Mucosa of descending colon (tissue), 3 donors: ENCODE measurements at regions not wholly inside any gene's neighbourhood (a gene's known extent, or its start where the extent isn't known, plus 50 kb on each side); places are given as distances from the start of the nearest gene placed in this dataset.

Source experiments
- ATAC-seq: fragments of 200-7000 bp; cut with Tn5 transposase; one replicate; pipeline ENCODE4 v1.9.1; 2020; ENCODE audit warnings: mild to moderate bottlenecking, moderate library complexity
- DNase-seq, 3 donors: peaks; one replicate each; pipeline ENCODE4 v3.0.0-alpha.2; 2020
- H3K36me3 ChIP-seq: fragments of 200-600 bp; one replicate; pipeline ENCODE4 v1.8.0; 2021; ENCODE audit warnings: low read depth, mild to moderate bottlenecking
- H3K4me1 ChIP-seq: fragments of 200-600 bp; one replicate; pipeline ENCODE4 v1.8.0; 2021; ENCODE audit warnings: low read depth, mild to moderate bottlenecking
- H3K4me3 ChIP-seq: fragments of 200-600 bp; one replicate; pipeline ENCODE4 v1.8.0; 2021; ENCODE audit warnings: mild to moderate bottlenecking
- H3K9me3 ChIP-seq: fragments of 200-600 bp; one replicate; pipeline ENCODE4 v1.8.0; 2021; ENCODE audit warnings: mild to moderate bottlenecking
- intact Hi-C, 2 donors: fragments of 100-400 bp; cut with DNase I in 1 of 2; cut with micrococcal nuclease in 1 of 2; formaldehyde crosslinking; loops; one replicate each; pipeline versions ENCODE4 v1.11.0 to v1.11.1; 2022; cut with DNase I, micrococcal nuclease
- TF ChIP-seq, protein P1 (sequence below): fragments of 200-600 bp; IDR thresholded peaks from one replicate; pipeline ENCODE4 v1.8.0; 2022; ENCODE audit warnings: antibody characterized with exemption, mild to moderate bottlenecking
- donor health status: DM: no; HTN: no; CAD: no; lungs with moderate emphysema.
- donor health status: DM: no; HTN: no; CAD: no.
- donor health status: DM: no; HTN: yes; CAD: no.

DNA sequence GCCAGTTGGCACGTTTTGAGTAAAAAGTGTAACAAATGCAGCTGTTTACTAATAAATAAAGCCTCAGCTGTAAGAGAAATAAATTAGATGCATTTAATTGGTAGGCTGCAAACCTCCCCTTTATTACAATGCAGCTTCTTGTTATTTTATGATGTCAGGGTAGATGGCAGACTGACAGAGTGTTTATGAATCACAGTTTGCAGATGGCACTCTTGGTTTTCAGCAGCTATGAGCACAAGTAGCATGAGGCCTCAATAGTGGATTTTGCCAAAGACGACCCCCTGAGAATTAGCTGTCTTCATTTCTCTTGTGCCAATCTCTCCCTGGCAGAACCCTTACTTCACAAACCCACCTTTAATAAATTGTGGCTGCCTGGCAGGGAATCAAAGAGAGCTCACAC lies 161.2 kb upstream of the C1orf87 start:
- Histone ChIP-seq H3K36me3 (no peaks in the 10 kb centered on the region), H3K9me3 (no peaks in the 10 kb centered on the region), H3K4me1 (no peaks in the 10 kb centered on the region), H3K4me3 (no peak overlapping the region)
- TF ChIP-seq, protein P1, sequence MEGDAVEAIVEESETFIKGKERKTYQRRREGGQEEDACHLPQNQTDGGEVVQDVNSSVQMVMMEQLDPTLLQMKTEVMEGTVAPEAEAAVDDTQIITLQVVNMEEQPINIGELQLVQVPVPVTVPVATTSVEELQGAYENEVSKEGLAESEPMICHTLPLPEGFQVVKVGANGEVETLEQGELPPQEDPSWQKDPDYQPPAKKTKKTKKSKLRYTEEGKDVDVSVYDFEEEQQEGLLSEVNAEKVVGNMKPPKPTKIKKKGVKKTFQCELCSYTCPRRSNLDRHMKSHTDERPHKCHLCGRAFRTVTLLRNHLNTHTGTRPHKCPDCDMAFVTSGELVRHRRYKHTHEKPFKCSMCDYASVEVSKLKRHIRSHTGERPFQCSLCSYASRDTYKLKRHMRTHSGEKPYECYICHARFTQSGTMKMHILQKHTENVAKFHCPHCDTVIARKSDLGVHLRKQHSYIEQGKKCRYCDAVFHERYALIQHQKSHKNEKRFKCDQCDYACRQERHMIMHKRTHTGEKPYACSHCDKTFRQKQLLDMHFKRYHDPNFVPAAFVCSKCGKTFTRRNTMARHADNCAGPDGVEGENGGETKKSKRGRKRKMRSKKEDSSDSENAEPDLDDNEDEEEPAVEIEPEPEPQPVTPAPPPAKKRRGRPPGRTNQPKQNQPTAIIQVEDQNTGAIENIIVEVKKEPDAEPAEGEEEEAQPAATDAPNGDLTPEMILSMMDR: no peak
- ATAC-seq (no peak), DNase-seq (no peak)
- intact Hi-C loops: no loop called here

- TF ChIP-seq, protein P1: no peak
- Histone ChIP-seq H3K4me1 (no peaks in the 10 kb centered on the region), H3K36me3 (no peaks in the 10 kb centered on the region), H3K9me3 (no peaks in the 10 kb centered on the region), H3K4me3 (no peak overlapping the region)
- intact Hi-C loops: no loop called here
- ATAC-seq (no peak), DNase-seq (no peak)
Observed at GRCh38 chr1:60229821-60230220, 156.3 kb upstream of the C1orf87 start.

- ATAC-seq: no peak
- DNase-seq: no peak
- no peak overlapping the region for H3K4me3 ChIP-seq
- H3K9me3 ChIP-seq: no peaks in the 10 kb centered on the region
- TF ChIP-seq, protein P1: no peak
- intact Hi-C loops: no loop called here
- H3K36me3 ChIP-seq: no peaks in the 10 kb centered on the region
- no peaks in the 10 kb centered on the region for H3K4me1 ChIP-seq
Observed at GRCh38 chr1:60228041-60228491, 154.5 kb upstream of the C1orf87 start.

- TF ChIP-seq, protein P1: no peak
- no peak overlapping the region for H3K4me3 ChIP-seq
- ATAC-seq (no peak), DNase-seq (no peak)
- H3K36me3 ChIP-seq: no peaks in the 10 kb centered on the region
- intact Hi-C loops: no loop called here
- no peaks in the 10 kb centered on the region for H3K4me1 ChIP-seq
- H3K9me3 ChIP-seq: no peaks in the 10 kb centered on the region
Observed at GRCh38 chr1:60227601-60228000, 154.0 kb upstream of the C1orf87 start.

DNA sequence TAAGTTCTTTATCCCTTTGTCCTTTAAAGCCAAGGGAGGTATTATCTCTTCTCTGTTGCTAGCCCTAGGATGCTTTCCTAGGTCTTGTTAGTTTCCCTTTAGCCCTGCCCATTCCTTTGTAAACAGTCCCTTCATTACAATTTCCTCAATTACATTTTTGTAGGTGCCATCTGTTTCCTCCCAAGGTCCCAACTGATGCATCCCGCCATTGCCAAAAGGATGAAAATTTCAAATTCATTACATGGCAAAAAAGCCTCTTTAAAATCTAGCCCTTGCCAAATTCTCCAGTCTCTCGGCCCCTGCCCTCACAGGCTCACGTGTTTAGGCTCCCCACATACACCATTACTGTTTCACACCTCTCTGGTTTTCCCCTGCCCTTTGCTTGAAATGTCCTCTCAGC lies 151.9 kb upstream of the C1orf87 start:
- Histone ChIP-seq H3K36me3 (no peaks in the 10 kb centered on the region), H3K9me3 (no peaks in the 10 kb centered on the region), H3K4me1 (no peaks in the 10 kb centered on the region), H3K4me3 (no peak overlapping the region)
- no peak for DNase-seq
- no peak for ATAC-seq
- intact Hi-C loops: no loop called here
- TF ChIP-seq, protein P1: no peak

GRCh38 chr1:60224523-60224922 lies 151.0 kb upstream of the C1orf87 start:
- ATAC-seq (no peak), DNase-seq (no peak)

More at GRCh38 chr1:60224523-60224922, 151.0 kb upstream of the C1orf87 start:
- H3K36me3 ChIP-seq: no peaks in the 10 kb centered on the region
- H3K4me1 ChIP-seq: no peaks in the 10 kb centered on the region
- no peak overlapping the region for H3K4me3 ChIP-seq
- H3K9me3 ChIP-seq: no peaks in the 10 kb centered on the region
- intact Hi-C loops: no loop called here
- TF ChIP-seq, protein P1: no peak
